GM23338 (cell line): ENCODE measurements at regions not wholly inside any gene's neighbourhood (a gene's known extent, or its start where the extent isn't known, plus 50 kb on each side); places are given as distances from the start of the nearest gene placed in this dataset.

Source experiments
- CREB1 ChIP-seq: fragments of 250-450 bp; sonication (Bioruptor Pico); IDR thresholded peaks from 2 replicates; pipeline ENCODE4 v1.5.0; 2020; ENCODE audit warnings: low read depth, mild to moderate bottlenecking, moderate library complexity
- EZH2 ChIP-seq: fragments of 200-600 bp; sonication (generic); IDR thresholded peaks from one replicate; pipeline ENCODE4 v1.8.0; 2017; ENCODE audit warnings: antibody characterized with exemption, mild to moderate bottlenecking, low read depth; ENCODE audit not compliant: unreplicated experiment
- EZH2phosphoT487 ChIP-seq: fragments of 200-600 bp; sonication (generic); IDR thresholded peaks from one replicate; pipeline ENCODE4 v1.8.1; 2018; ENCODE audit warnings: antibody characterized with exemption; ENCODE audit not compliant: unreplicated experiment
- NANOG ChIP-seq: IDR thresholded peaks from 2 replicates; pipeline ENCODE4 v1.6.1; 2016; ENCODE audit warnings: antibody characterized with exemption, borderline replicate concordance
- POLR2AphosphoS5 ChIP-seq: IDR thresholded peaks from 2 replicates; pipeline ENCODE4 v1.6.1; 2016; ENCODE audit warnings: antibody characterized with exemption, low read depth
- STAT1 ChIP-seq: IDR thresholded peaks from one replicate; pipeline ENCODE4 v1.6.1; 2016; ENCODE audit warnings: antibody characterized with exemption; ENCODE audit not compliant: unreplicated experiment
- ZNF114 ChIP-seq: fragments of 250-450 bp; sonication (Bioruptor Pico); IDR thresholded peaks from 2 replicates; pipeline ENCODE4 v1.5.0; 2020; ENCODE audit warnings: mild to moderate bottlenecking, moderate library complexity
- TF ChIP-seq, protein P1 (sequence below), 2 experiments: fragments of 200-600 bp in 1 of 2; sonication (generic) in 1 of 2; conservative IDR thresholded peaks; 2 replicates each; pipeline versions ENCODE4 v1.5.1 to v1.6.1; 2016 to 2017; ENCODE audit warnings: antibody characterized with exemption in 2 of 2, low read depth in 2 of 2, mild to moderate bottlenecking in 2 of 2, moderate library complexity in 1 of 2
- TF ChIP-seq, protein P2 (sequence below): IDR thresholded peaks from one replicate; pipeline ENCODE4 v1.6.1; 2018; ENCODE audit warnings: antibody characterized with exemption; ENCODE audit not compliant: unreplicated experiment

DNA sequence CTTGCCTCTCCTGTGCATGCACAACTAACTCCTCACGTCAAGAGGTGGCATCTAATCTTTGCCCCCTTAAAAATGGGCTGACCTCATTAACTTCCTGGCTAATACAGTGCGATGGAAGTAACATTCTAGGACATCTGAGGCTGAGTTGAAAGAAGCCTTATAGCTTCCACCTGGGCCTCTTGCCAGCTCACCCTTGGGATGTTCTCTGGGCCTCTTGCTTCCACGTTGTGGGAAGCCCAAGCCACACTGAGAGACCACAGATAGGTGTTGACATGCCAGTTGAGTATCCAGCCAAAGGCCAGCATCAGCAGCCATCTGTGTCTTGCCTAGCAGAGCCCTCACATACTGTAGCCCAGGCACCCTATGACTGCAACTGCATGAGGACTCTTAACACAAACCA is 60.8 kb upstream of the GDF10 start:
- TF ChIP-seq, protein P1, sequence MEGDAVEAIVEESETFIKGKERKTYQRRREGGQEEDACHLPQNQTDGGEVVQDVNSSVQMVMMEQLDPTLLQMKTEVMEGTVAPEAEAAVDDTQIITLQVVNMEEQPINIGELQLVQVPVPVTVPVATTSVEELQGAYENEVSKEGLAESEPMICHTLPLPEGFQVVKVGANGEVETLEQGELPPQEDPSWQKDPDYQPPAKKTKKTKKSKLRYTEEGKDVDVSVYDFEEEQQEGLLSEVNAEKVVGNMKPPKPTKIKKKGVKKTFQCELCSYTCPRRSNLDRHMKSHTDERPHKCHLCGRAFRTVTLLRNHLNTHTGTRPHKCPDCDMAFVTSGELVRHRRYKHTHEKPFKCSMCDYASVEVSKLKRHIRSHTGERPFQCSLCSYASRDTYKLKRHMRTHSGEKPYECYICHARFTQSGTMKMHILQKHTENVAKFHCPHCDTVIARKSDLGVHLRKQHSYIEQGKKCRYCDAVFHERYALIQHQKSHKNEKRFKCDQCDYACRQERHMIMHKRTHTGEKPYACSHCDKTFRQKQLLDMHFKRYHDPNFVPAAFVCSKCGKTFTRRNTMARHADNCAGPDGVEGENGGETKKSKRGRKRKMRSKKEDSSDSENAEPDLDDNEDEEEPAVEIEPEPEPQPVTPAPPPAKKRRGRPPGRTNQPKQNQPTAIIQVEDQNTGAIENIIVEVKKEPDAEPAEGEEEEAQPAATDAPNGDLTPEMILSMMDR (conservative IDR thresholded peaks at IDR 0.05; ENCODE audit: low read depth in 2 of 2): no peak
- TF ChIP-seq POLR2AphosphoS5 (no peak), EZH2 (no peak), EZH2phosphoT487 (no peak), CREB1 (CRISPR knock-in tag) (no peak), ZNF114 (no peak), STAT1 (no peak), NANOG (no peak)
- TF ChIP-seq, protein P2, sequence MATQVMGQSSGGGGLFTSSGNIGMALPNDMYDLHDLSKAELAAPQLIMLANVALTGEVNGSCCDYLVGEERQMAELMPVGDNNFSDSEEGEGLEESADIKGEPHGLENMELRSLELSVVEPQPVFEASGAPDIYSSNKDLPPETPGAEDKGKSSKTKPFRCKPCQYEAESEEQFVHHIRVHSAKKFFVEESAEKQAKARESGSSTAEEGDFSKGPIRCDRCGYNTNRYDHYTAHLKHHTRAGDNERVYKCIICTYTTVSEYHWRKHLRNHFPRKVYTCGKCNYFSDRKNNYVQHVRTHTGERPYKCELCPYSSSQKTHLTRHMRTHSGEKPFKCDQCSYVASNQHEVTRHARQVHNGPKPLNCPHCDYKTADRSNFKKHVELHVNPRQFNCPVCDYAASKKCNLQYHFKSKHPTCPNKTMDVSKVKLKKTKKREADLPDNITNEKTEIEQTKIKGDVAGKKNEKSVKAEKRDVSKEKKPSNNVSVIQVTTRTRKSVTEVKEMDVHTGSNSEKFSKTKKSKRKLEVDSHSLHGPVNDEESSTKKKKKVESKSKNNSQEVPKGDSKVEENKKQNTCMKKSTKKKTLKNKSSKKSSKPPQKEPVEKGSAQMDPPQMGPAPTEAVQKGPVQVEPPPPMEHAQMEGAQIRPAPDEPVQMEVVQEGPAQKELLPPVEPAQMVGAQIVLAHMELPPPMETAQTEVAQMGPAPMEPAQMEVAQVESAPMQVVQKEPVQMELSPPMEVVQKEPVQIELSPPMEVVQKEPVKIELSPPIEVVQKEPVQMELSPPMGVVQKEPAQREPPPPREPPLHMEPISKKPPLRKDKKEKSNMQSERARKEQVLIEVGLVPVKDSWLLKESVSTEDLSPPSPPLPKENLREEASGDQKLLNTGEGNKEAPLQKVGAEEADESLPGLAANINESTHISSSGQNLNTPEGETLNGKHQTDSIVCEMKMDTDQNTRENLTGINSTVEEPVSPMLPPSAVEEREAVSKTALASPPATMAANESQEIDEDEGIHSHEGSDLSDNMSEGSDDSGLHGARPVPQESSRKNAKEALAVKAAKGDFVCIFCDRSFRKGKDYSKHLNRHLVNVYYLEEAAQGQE: no peak
